ENCODE measurements at regions not wholly inside any gene's neighbourhood (a gene's known extent, or its start where the extent isn't known, plus 50 kb on each side); places are given as distances from the start of the nearest gene placed in this dataset.
A peak's percentile ranks its signal among the peaks of the same experiment; 100 is the strongest.

DNA sequence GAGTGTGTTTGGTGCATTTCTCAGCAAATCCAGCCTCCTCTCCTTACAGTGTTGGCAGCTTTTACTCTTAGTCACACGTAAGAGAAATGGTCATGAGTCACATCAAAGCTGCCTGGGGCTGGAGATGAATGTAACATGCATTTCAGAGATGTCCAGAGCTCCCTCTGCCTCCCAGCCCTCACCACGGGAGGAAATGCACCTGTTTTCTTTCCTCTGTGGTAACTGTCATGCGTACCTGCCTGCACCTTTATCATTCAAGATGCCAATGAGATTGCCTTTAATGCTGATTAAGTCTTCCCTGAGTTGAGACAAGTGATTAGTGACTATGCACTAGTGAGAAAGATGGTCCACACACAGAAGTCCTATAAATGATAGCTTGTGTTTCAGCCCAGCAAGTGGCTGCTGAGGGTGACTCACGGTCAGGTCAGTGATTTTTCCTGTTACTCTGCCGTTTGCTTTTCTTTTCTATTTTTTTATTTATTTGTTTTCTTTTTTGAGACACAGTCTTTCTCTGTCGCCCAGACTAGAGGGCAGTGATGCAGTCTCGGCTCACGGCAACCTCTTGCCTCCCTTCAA lies 277.3 kb upstream of the FMN2 start:
- Mint-ChIP-seq H3K27me3 (no peaks in the 10 kb centered on the region), H3K27ac (peak overlapping the region in 5 of 7 donors; percentile 1 to 77 (median 18)), H3K4me3 (peak overlapping the region; percentile 33 to 78 (median 66)), H3K9me3 (no peaks in the 10 kb centered on the region), H3K4me1 (peaks cover 24 to 44% (median 40%) of the 10 kb centered on the region in 4 donors), H3K36me3 (peaks cover 0 to under 1% of the 10 kb centered on the region in 2 donors)
- no peak overlapping the region for H3K27ac ChIP-seq (ENCODE audit: low read depth, low read length)
- peak in 2 of 5 donors; percentile 4 to 5 for DNase-seq
- CTCF ChIA-PET (ENCODE audit: partially characterized antibody), result interaction anchor here (1.0 kb wide), 1 partner anchor 83 kb away, joined by 3 read pairs; no protein-coding TSS in a partner anchor
- H3K9me3 ChIP-seq (ENCODE audit: control insufficient read depth in 1 of 2, low read length in 2 of 2), result no peaks in the 10 kb centered on the region
- intact Hi-C loops (cut with micrococcal nuclease), result loop anchor here (5.0 kb wide), 1 partner anchor 97 kb away; no protein-coding TSS in a partner anchor
- no peak overlapping the region for H3K4me3 ChIP-seq (ENCODE audit: low read length in 2 of 2)
- no peaks in the 10 kb centered on the region for H3K27me3 ChIP-seq (ENCODE audit: insufficient read depth, low read length)
- POLR2A ChIA-PET (ENCODE audit: partially characterized antibody), result interaction anchor here (1.2 kb wide), 1 partner anchor 95 kb away, joined by 3 read pairs; no protein-coding TSS in a partner anchor
- H3K4me1 ChIP-seq (ENCODE audit: insufficient read depth, low read length), result peaks cover 30% of the 10 kb centered on the region
- no peaks in the 10 kb centered on the region for H3K36me3 ChIP-seq (ENCODE audit: insufficient read depth, low read length)

DNA sequence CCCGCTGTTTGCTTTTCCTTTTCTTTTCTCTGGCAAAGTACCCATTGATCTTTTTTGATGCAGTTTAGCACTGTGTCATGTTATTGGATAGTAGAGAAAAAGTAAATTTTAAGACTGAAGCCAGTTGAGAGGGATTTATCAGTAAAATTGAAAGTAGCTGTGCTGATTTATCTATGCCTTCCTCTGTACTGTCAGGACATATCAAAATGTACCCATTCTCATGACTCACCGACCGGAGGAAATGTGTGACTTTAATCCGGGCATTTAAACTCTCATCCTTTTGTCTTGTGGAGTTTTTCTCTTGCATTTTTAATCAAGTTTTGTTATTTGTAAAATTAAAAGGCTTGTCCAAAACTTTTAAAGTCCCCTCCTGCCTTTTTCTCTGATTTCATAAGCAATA lies 276.6 kb upstream of the FMN2 start:
- Mint-ChIP-seq H3K4me3 (peak overlapping the region; percentile 33 to 78 (median 66)), H3K9me3 (no peaks in the 10 kb centered on the region), H3K4me1 (peaks cover 24 to 41% (median 36%) of the 10 kb centered on the region in 4 donors), H3K36me3 (no peaks in the 10 kb centered on the region), H3K27ac (peak overlapping the region in 6 of 7 donors; percentile 4 to 77 (median 21)), H3K27me3 (no peaks in the 10 kb centered on the region)
- POLR2A ChIA-PET (ENCODE audit: partially characterized antibody), result interaction anchor here (1.2 kb wide), 1 partner anchor 96 kb away, joined by 3 read pairs; no protein-coding TSS in a partner anchor
- DNase-seq, result no peak
- intact Hi-C loops (cut with micrococcal nuclease), result no loop called here
- Histone ChIP-seq H3K36me3 (ENCODE audit: insufficient read depth, low read length) (no peaks in the 10 kb centered on the region), H3K4me3 (ENCODE audit: low read length in 2 of 2) (no peak overlapping the region), H3K9me3 (ENCODE audit: control insufficient read depth in 1 of 2, low read length in 2 of 2) (no peaks in the 10 kb centered on the region), H3K4me1 (ENCODE audit: insufficient read depth, low read length) (peaks cover 27% of the 10 kb centered on the region), H3K27ac (ENCODE audit: low read depth, low read length) (no peak overlapping the region), H3K27me3 (ENCODE audit: insufficient read depth, low read length) (no peaks in the 10 kb centered on the region)
- CTCF ChIA-PET (ENCODE audit: partially characterized antibody), result interaction anchor here (1.5 kb wide), 1 partner anchor 10 kb away, joined by 3 read pairs; no protein-coding TSS in a partner anchor

DNA sequence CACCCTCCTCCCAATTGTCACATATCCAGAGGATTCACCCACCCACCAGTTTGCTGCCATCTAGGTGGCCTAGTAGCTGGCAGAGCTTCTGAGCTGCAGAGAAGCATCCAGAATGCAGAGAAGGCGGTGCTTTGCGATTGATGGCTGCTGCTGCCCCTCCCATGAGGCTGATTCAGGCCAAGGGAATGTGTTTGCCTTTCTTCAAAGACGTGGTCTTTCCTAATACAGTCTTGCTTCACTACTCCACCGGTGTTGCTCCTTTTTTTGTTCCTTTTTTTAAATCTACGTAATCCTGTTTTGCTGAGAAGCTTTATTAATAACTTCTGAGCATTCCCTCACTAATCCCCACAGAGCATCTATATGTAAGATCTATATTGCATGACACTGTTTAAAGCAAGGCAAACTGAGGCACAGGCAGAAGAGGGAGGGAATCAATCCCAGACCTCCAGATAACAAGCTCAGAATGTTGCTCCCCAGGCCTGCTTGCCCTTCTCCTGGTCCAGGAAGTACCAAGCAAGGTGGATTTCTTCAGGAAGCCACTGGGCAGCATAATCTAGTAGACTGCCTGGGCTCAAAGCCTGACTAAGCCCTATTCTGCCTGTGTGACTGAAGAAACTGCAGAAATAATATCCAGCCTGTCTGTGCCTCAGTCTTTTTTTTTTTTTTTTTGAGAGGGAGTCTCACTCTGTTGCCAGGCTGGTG lies 275.5 kb upstream of the FMN2 start:
- DNase-seq, result no peak

DNA sequence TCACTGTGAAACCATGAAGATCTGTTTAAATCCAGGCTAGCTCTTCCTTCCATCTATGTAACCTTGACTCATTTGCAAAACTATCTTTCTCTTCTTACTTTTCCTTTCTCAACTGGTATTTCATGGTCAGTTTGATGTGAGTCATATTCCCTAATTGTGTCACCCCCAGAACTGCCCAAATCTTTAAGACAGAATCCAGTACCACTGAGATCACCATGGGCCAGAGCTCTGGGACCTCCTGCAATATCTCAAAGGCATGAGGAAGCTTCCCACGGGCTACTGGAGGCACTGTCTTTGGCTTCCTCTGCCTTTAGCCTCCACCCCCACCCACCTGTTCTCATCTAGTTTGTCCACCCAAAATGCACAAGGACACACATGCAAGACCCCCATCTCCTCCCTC lies 274.4 kb upstream of the FMN2 start:
- no peaks in the 10 kb centered on the region for H3K36me3 Mint-ChIP-seq
- no peaks in the 10 kb centered on the region for H3K36me3 ChIP-seq (ENCODE audit: insufficient read depth, low read length)
- H3K27me3 ChIP-seq (ENCODE audit: insufficient read depth, low read length), result no peaks in the 10 kb centered on the region
- H3K9me3 ChIP-seq (ENCODE audit: control insufficient read depth in 1 of 2, low read length in 2 of 2), result no peaks in the 10 kb centered on the region
- peaks cover 10% of the 10 kb centered on the region for H3K4me1 ChIP-seq (ENCODE audit: insufficient read depth, low read length)
- H3K4me3 Mint-ChIP-seq, result no peak overlapping the region
- no peak overlapping the region for H3K4me3 ChIP-seq (ENCODE audit: low read length in 2 of 2)
- H3K9me3 Mint-ChIP-seq, result no peaks in the 10 kb centered on the region
- H3K27ac ChIP-seq (ENCODE audit: low read depth, low read length), result no peak overlapping the region
- H3K27ac Mint-ChIP-seq, result peak overlapping the region in 2 of 7 donors; percentile 0 to 26
- no peak for DNase-seq
- POLR2A ChIA-PET (ENCODE audit: partially characterized antibody), result no interaction called here
- H3K27me3 Mint-ChIP-seq, result no peaks in the 10 kb centered on the region
- intact Hi-C loops (cut with micrococcal nuclease), result no loop called here
- CTCF ChIA-PET (ENCODE audit: partially characterized antibody), result interaction anchor here (0.6 to 1.7 kb wide), 2 partner anchors 23 to 465 kb away, joined by 3 read pairs; no protein-coding TSS in a partner anchor
- peaks cover 9 to 23% (median 19%) of the 10 kb centered on the region in 4 donors for H3K4me1 Mint-ChIP-seq

More for the DNA sequence above, 275.5 kb upstream of the FMN2 start:
- Mint-ChIP-seq H3K36me3 (no peaks in the 10 kb centered on the region), H3K4me3 (peak overlapping the region in 1 of 8 donors; percentile 4), H3K9me3 (no peaks in the 10 kb centered on the region), H3K27me3 (no peaks in the 10 kb centered on the region), H3K4me1 (peaks cover 14 to 29% (median 26%) of the 10 kb centered on the region in 4 donors), H3K27ac (peak overlapping the region in 1 of 7 donors; percentile 1)
- intact Hi-C loops (cut with micrococcal nuclease), result no loop called here
- Histone ChIP-seq H3K9me3 (ENCODE audit: control insufficient read depth in 1 of 2, low read length in 2 of 2) (no peaks in the 10 kb centered on the region), H3K27ac (ENCODE audit: low read depth, low read length) (no peak overlapping the region), H3K4me3 (ENCODE audit: low read length in 2 of 2) (no peak overlapping the region), H3K4me1 (ENCODE audit: insufficient read depth, low read length) (peaks cover 16% of the 10 kb centered on the region), H3K36me3 (ENCODE audit: insufficient read depth, low read length) (no peaks in the 10 kb centered on the region), H3K27me3 (ENCODE audit: insufficient read depth, low read length) (no peaks in the 10 kb centered on the region)
- ChIA-PET POLR2A (ENCODE audit: partially characterized antibody) (no interaction called here), CTCF (ENCODE audit: partially characterized antibody) (interaction anchor here (0.8 to 1.7 kb wide), 3 partner anchors 11 to 22 kb away, joined by 3 read pairs; no protein-coding TSS in a partner anchor)

DNA sequence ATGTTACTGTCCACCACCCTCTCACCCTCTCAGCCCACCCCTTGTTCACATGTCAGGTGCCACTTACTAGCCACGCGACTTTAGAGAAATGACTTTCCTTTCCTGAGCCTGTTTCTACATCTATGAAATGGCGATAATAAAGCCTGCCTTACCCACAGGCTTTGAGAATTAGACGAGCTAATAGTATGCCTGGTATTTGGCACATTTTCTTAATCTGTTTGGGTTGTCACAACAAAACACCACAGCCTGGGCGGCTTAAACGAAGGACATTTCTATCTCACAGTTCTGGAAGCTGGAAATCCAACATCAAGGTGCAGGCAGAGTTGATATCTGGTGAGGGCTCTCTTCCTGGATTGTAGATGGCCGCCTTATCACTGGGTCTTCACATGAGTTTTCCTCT lies 273.9 kb upstream of the FMN2 start:
- intact Hi-C loops (cut with micrococcal nuclease), result no loop called here
- no peak overlapping the region for H3K4me3 Mint-ChIP-seq
- H3K4me3 ChIP-seq (ENCODE audit: low read length in 2 of 2), result no peak overlapping the region
- peaks cover 9 to 23% (median 19%) of the 10 kb centered on the region in 4 donors for H3K4me1 Mint-ChIP-seq
- H3K9me3 ChIP-seq (ENCODE audit: control insufficient read depth in 1 of 2, low read length in 2 of 2), result no peaks in the 10 kb centered on the region
- peaks cover 10% of the 10 kb centered on the region for H3K4me1 ChIP-seq (ENCODE audit: insufficient read depth, low read length)
- H3K9me3 Mint-ChIP-seq, result no peaks in the 10 kb centered on the region
- H3K27ac ChIP-seq (ENCODE audit: low read depth, low read length), result no peak overlapping the region
- peaks cover 0 to 1% of the 10 kb centered on the region in 2 donors for H3K27me3 Mint-ChIP-seq
- no peak overlapping the region for H3K27ac Mint-ChIP-seq
- H3K27me3 ChIP-seq (ENCODE audit: insufficient read depth, low read length), result no peaks in the 10 kb centered on the region
- DNase-seq, result no peak
- CTCF ChIA-PET (ENCODE audit: partially characterized antibody), result interaction anchor here (0.6 to 2.1 kb wide), 3 partner anchors 16 to 466 kb away, joined by 3 to 10 read pairs (median 3); no protein-coding TSS in a partner anchor
- H3K36me3 ChIP-seq (ENCODE audit: insufficient read depth, low read length), result no peaks in the 10 kb centered on the region
- H3K36me3 Mint-ChIP-seq, result no peaks in the 10 kb centered on the region
- POLR2A ChIA-PET (ENCODE audit: partially characterized antibody), result interaction anchor here (2.4 kb wide), 1 partner anchor 98 kb away, joined by 6 read pairs; no protein-coding TSS in a partner anchor

DNA sequence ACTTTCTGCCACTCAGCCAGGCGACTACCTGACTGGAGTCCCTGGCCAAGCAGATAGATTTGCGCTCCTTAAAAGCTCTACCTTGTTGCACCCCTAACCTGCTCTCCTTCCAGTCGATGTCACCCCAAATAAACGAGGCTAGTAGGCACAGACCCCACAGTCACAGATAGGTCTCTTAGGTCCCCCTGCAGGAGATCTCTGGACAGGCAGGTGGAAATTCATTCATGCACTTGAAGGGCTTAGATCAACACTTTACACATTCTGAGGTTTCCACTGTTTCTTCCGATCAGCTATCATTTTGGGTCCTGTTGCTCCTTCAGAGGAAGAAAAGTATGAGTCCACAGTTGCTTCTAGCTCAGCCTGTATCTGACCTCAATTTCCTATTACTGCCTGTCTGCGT lies 272.6 kb upstream of the FMN2 start:
- Mint-ChIP-seq H3K9me3 (no peaks in the 10 kb centered on the region), H3K36me3 (no peaks in the 10 kb centered on the region), H3K4me3 (no peak overlapping the region), H3K4me1 (peaks cover 8 to 21% (median 17%) of the 10 kb centered on the region in 4 donors), H3K27me3 (peaks cover 0 to 1% of the 10 kb centered on the region in 2 donors), H3K27ac (no peak overlapping the region)
- H3K4me1 ChIP-seq (ENCODE audit: insufficient read depth, low read length), result peaks cover 9% of the 10 kb centered on the region
- no peaks in the 10 kb centered on the region for H3K36me3 ChIP-seq (ENCODE audit: insufficient read depth, low read length)
- no peaks in the 10 kb centered on the region for H3K9me3 ChIP-seq (ENCODE audit: control insufficient read depth in 1 of 2, low read length in 2 of 2)
- no peak overlapping the region for H3K27ac ChIP-seq (ENCODE audit: low read depth, low read length)
- intact Hi-C loops (cut with micrococcal nuclease), result no loop called here
- DNase-seq, result peak in 1 of 5 donors; percentile 2
- ChIA-PET CTCF (ENCODE audit: partially characterized antibody) (interaction anchor here (0.8 to 2.1 kb wide), 6 partner anchors 9 to 412 kb away, joined by 3 to 10 read pairs (median 6); no protein-coding TSS in a partner anchor), POLR2A (ENCODE audit: partially characterized antibody) (interaction anchor here (2.4 kb wide), 1 partner anchor 100 kb away, joined by 6 read pairs; no protein-coding TSS in a partner anchor)
- H3K27me3 ChIP-seq (ENCODE audit: insufficient read depth, low read length), result no peaks in the 10 kb centered on the region
- no peak overlapping the region for H3K4me3 ChIP-seq (ENCODE audit: low read length in 2 of 2)

DNA sequence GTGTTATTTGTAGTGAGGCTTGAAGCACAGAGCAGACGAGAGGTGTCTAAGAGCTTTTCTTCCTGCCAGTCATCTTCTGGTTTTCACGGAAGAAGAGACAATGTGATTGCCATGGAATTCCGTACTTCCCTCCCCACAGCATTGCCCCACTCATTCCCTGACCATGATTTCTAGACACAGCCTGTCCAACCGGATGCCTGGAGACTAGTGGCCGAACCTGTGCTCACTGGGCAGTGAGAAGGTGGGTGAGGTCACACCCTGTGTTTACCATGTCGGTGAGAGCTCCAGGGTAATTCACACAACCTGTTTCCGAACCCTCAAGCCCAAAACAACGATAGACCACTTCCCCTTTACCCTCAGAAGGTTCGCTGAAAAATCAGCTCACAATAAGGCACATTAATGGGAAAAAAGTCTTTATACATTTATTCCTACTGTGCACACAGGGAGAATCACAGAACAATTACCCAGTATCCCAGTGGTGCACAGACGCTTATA lies 271.9 kb upstream of the FMN2 start:
- Mint-ChIP-seq H3K4me3 (no peak overlapping the region), H3K9me3 (no peaks in the 10 kb centered on the region), H3K36me3 (no peaks in the 10 kb centered on the region), H3K4me1 (peaks cover 3 to 16% (median 12%) of the 10 kb centered on the region in 4 donors), H3K27me3 (peaks cover 0 to 1% of the 10 kb centered on the region in 2 donors), H3K27ac (no peak overlapping the region)
- no peak overlapping the region for H3K4me3 ChIP-seq (ENCODE audit: low read length in 2 of 2)
- H3K4me1 ChIP-seq (ENCODE audit: insufficient read depth, low read length), result peaks cover 2% of the 10 kb centered on the region
- H3K27me3 ChIP-seq (ENCODE audit: insufficient read depth, low read length), result no peaks in the 10 kb centered on the region
- no peaks in the 10 kb centered on the region for H3K9me3 ChIP-seq (ENCODE audit: control insufficient read depth in 1 of 2, low read length in 2 of 2)
- no peaks in the 10 kb centered on the region for H3K36me3 ChIP-seq (ENCODE audit: insufficient read depth, low read length)
- ChIA-PET POLR2A (ENCODE audit: partially characterized antibody) (interaction anchor here (2.4 kb wide), 1 partner anchor 100 kb away, joined by 6 read pairs; no protein-coding TSS in a partner anchor), CTCF (ENCODE audit: partially characterized antibody) (interaction anchor here (1.4 to 2.1 kb wide), 4 partner anchors 10 to 413 kb away, joined by 4 to 10 read pairs (median 6); no protein-coding TSS in a partner anchor)
- intact Hi-C loops (cut with micrococcal nuclease), result no loop called here
- H3K27ac ChIP-seq (ENCODE audit: low read depth, low read length), result no peak overlapping the region
- DNase-seq, result no peak

Data from CD4-positive, alpha-beta memory T cell (primary cell).